ENCODE measurements at regions not wholly inside any gene's neighbourhood (a gene's known extent, or its start where the extent isn't known, plus 50 kb on each side); places are given as distances from the start of the nearest gene placed in this dataset.
"Not testable (repeated sequence)": the region's sequence is repeated elsewhere in the genome, so short reads cannot be mapped to it uniquely, and the experiment has no call there.

GRCh38 chr15:79643393-79643792 lies 211.3 kb downstream of the MINAR1 start:
- Mint-ChIP-seq H3K4me3 (no peak overlapping the region), H3K9me3 (ENCODE audit: low read depth) (peaks cover 10% of the 10 kb centered on the region), H3K36me3 (ENCODE audit: low read depth) (peaks cover 1% of the 10 kb centered on the region), H3K27me3 (peaks cover 21% of the 10 kb centered on the region), H3K27ac (peak overlapping the region; percentile 70), H3K4me1 (peaks cover 8% of the 10 kb centered on the region)
- CTCF ChIA-PET = interaction anchor here (0.9 kb wide), 1 partner anchor 29 kb away, joined by 3 read pairs; no protein-coding TSS in a partner anchor
- ATAC-seq = peak; percentile 33
- DNase-seq = peak; percentile 7
- intact Hi-C loops (cut with DNase I, micrococcal nuclease) = loop anchor here in 1 of 2 experiments (5.0 kb wide), 1 partner anchor 324 kb away; no protein-coding TSS in a partner anchor
- POLR2A ChIA-PET = no interaction called here

DNA sequence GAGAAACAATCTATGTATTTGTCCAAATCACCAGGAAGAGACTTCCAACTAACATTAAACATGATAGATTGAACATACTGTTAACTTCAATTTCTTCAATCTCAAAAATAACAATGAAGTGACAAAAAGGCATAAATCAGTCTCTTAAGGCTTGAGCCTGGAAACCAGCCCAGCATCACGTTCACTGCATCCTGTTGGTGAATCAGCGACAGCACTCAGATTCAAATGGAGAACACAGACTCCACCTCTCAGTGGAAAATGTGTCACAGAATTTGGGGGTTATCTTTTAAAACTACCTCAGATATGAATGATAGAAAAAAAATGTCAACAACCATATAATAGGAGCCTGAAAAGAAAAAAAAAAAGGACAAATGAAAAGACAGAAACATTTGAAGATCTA lies 212.0 kb downstream of the MINAR1 start:
- intact Hi-C loops (cut with DNase I, micrococcal nuclease) = loop anchor here in 1 of 2 experiments (5.0 kb wide), 1 partner anchor 323 kb away; no protein-coding TSS in a partner anchor
- ChIA-PET CTCF (no interaction called here), POLR2A (no interaction called here)
- peak overlapping the region; percentile 42 for H3K27ac Mint-ChIP-seq
- peaks cover 18% of the 10 kb centered on the region for H3K27me3 Mint-ChIP-seq
- peaks cover 1% of the 10 kb centered on the region for H3K36me3 Mint-ChIP-seq (ENCODE audit: low read depth)
- peak; percentile 83 for ATAC-seq
- no peak overlapping the region for H3K4me3 Mint-ChIP-seq
- peak; percentile 71 for DNase-seq
- peaks cover 8% of the 10 kb centered on the region for H3K4me1 Mint-ChIP-seq
- peaks cover 10% of the 10 kb centered on the region for H3K9me3 Mint-ChIP-seq (ENCODE audit: low read depth)

GRCh38 chr15:79652972-79653371 lies 220.8 kb downstream of the MINAR1 start:
- H3K4me1 Mint-ChIP-seq; POLR2A ChIA-PET; ATAC-seq; intact Hi-C loops (cut with DNase I, micrococcal nuclease); H3K9me3 Mint-ChIP-seq (ENCODE audit: low read depth); H3K27ac Mint-ChIP-seq; H3K4me3 Mint-ChIP-seq; DNase-seq; H3K36me3 Mint-ChIP-seq (ENCODE audit: low read depth): not testable (repeated sequence)
- H3K27me3 Mint-ChIP-seq = peaks cover 21% of the 10 kb centered on the region
- CTCF ChIA-PET = interaction anchor here (1.0 kb wide), 1 partner anchor 15 kb away, joined by 3 read pairs; no protein-coding TSS in a partner anchor

- DNase-seq (no peak), ATAC-seq (no peak)
- ChIA-PET CTCF (interaction anchor here (0.7 to 1.0 kb wide), 2 partner anchors 16 to 580 kb away, joined by 3 read pairs; no protein-coding TSS in a partner anchor), POLR2A (no interaction called here)
- no peaks in the 10 kb centered on the region for H3K4me1 Mint-ChIP-seq
- peaks cover 22% of the 10 kb centered on the region for H3K27me3 Mint-ChIP-seq
- intact Hi-C loops (cut with DNase I, micrococcal nuclease) = no loop called here
- H3K36me3 Mint-ChIP-seq (ENCODE audit: low read depth) = no peaks in the 10 kb centered on the region
- peaks cover 4% of the 10 kb centered on the region for H3K9me3 Mint-ChIP-seq (ENCODE audit: low read depth)
- no peak overlapping the region for H3K4me3 Mint-ChIP-seq
- H3K27ac Mint-ChIP-seq = no peak overlapping the region
These were observed 221.4 kb downstream of the MINAR1 start for GRCh38 chr15:79653533-79653932.

DNA sequence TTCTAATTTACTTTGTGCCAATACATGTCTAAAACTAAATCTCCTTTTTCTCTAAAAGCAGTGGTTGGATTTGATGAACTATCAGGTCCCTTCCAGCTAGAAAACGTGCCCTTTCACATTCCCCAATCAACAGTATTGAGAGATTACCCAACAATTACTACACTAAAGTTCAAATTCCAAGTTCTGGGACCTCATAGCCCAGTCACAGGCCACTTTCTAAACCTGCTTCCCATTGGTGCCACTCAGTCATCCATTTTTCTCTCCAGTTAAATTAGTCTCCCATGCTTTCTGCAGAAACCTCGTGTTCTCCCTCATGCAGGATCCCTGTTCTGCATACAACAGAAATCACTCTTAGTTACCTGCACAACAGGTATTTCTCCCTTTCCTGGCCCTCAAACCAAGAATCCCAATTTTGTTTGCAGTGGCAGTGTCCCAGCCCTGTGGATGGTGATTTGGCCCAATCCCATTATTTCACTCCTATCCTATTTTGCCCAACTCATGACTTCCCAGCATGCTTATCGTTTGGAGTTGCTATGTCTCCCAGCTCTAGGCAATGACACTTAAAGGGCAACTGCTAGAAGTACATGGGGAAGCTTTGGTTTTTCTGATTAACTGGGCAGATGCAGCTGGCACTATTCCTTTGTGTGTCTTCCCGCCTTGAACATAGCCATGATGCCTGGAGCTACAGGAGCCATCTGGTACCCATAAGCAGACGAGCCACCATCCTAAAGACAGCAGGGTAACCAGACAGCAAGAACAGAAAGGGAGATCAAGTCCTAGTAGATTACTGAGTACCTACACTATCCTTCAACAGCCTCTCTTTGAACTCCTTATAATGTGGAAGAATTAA lies 224.2 kb downstream of the MINAR1 start:
- CTCF ChIA-PET = interaction anchor here (0.6 to 1.2 kb wide), 2 partner anchors 29 to 52 kb away, joined by 3 read pairs; no protein-coding TSS in a partner anchor

GRCh38 chr15:79657722-79658121 lies 225.6 kb downstream of the MINAR1 start:
- no peaks in the 10 kb centered on the region for H3K36me3 Mint-ChIP-seq (ENCODE audit: low read depth)
- H3K4me3 Mint-ChIP-seq = no peak overlapping the region
- ChIA-PET CTCF (no interaction called here), POLR2A (no interaction called here)
- H3K27me3 Mint-ChIP-seq = peaks cover 34% of the 10 kb centered on the region
- no peaks in the 10 kb centered on the region for H3K4me1 Mint-ChIP-seq
- H3K9me3 Mint-ChIP-seq (ENCODE audit: low read depth) = no peaks in the 10 kb centered on the region
- DNase-seq (no peak), ATAC-seq (no peak)
- intact Hi-C loops (cut with DNase I, micrococcal nuclease) = no loop called here
- no peak overlapping the region for H3K27ac Mint-ChIP-seq

More for the DNA sequence above, 224.2 kb downstream of the MINAR1 start:
- Mint-ChIP-seq H3K27ac (no peak overlapping the region), H3K36me3 (ENCODE audit: low read depth) (no peaks in the 10 kb centered on the region), H3K4me1 (no peaks in the 10 kb centered on the region), H3K9me3 (ENCODE audit: low read depth) (peaks cover 4% of the 10 kb centered on the region), H3K27me3 (peaks cover 25% of the 10 kb centered on the region), H3K4me3 (no peak overlapping the region)
- DNase-seq (no peak), ATAC-seq (no peak)
- intact Hi-C loops (cut with DNase I, micrococcal nuclease) = no loop called here
- POLR2A ChIA-PET = no interaction called here

- no peaks in the 10 kb centered on the region for H3K4me1 Mint-ChIP-seq
- ChIA-PET POLR2A (no interaction called here), CTCF (no interaction called here)
- H3K9me3 Mint-ChIP-seq (ENCODE audit: low read depth) = no peaks in the 10 kb centered on the region
- peaks cover 41% of the 10 kb centered on the region for H3K27me3 Mint-ChIP-seq
- H3K36me3 Mint-ChIP-seq (ENCODE audit: low read depth) = no peaks in the 10 kb centered on the region
- H3K27ac Mint-ChIP-seq = no peak overlapping the region
- ATAC-seq (no peak), DNase-seq (no peak)
- intact Hi-C loops (cut with DNase I, micrococcal nuclease) = no loop called here
- no peak overlapping the region for H3K4me3 Mint-ChIP-seq
These were observed 227.6 kb downstream of the MINAR1 start for GRCh38 chr15:79659691-79660090.

DNA sequence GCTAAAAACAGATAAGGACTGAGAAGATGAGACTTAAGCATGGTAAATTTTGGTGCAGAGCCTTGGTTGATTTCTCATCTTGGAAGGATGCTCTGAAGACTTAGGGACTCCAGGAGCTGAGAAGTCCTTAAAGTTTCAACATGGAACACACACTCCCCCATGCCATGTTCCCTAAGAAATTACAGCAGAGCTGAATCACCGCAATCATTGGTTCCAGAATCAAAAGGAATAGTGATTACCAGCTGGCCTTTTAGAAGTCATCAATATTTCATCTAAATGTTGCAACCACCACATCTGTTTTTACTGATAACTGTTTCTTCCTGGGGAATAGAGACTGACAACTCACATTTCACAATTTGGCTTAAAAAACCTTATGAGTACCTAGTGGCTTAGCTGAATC lies 229.3 kb downstream of the MINAR1 start:
- Mint-ChIP-seq H3K9me3 (ENCODE audit: low read depth) (no peaks in the 10 kb centered on the region), H3K4me3 (no peak overlapping the region), H3K36me3 (ENCODE audit: low read depth) (no peaks in the 10 kb centered on the region), H3K27me3 (peaks cover 29% of the 10 kb centered on the region), H3K27ac (no peak overlapping the region), H3K4me1 (no peaks in the 10 kb centered on the region)
- ChIA-PET CTCF (interaction anchor here (1.3 kb wide), 1 partner anchor 16 kb away, joined by 4 read pairs; no protein-coding TSS in a partner anchor), POLR2A (no interaction called here)
- no peak for DNase-seq
- intact Hi-C loops (cut with DNase I, micrococcal nuclease) = no loop called here
- ATAC-seq = no peak

DNA sequence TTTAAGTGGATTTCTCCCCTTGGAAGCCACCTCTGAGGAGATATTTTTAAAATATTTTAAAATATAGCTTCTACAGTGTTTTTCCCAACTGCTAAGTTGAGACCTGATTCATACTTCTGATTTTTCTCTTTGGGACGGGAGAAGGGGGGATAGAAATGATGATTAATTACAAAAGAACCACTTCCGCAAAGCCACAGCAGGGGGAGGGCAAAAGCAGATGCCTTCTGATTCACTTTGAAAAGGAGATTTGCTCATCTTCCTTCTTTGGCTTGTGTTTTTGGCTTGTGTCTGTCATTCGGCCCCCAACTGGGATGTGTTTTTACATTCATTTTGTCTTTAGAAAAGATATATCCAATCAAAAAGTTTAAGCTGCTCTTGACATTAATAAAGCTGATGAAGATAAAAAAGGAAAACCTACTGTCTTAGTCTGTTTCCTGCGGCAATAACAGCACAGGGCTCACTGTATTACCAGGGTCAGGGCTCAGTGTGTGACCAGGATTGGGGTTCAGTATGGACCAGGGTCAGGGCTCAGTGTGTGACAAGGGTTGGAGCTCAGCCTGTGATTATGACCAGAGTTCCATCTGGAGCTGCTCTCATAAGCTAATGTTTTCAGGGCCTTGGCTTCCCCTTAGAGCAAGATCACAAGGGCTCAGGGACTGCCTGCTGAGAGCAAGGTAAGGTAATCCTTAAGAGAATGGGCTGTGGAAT lies 223.2 kb downstream of the MTHFS start:
- POLR2A ChIA-PET = no interaction called here
- Mint-ChIP-seq H3K36me3 (ENCODE audit: low read depth) (no peaks in the 10 kb centered on the region), H3K27ac (peak overlapping the region; percentile 16), H3K4me3 (no peak overlapping the region), H3K4me1 (peaks cover 5% of the 10 kb centered on the region), H3K27me3 (peaks cover 34% of the 10 kb centered on the region), H3K9me3 (ENCODE audit: low read depth) (no peaks in the 10 kb centered on the region)
- ATAC-seq (peak; percentile 63), DNase-seq (peak; percentile 49)
- intact Hi-C loops (cut with DNase I, micrococcal nuclease) = no loop called here
- CTCF ChIA-PET = no interaction called here

GRCh38 chr15:79674124-79674465 lies 222.7 kb downstream of the MTHFS start:
- no peak for DNase-seq
- Mint-ChIP-seq H3K27ac (no peak overlapping the region), H3K9me3 (ENCODE audit: low read depth) (no peaks in the 10 kb centered on the region), H3K4me1 (peaks cover 5% of the 10 kb centered on the region), H3K36me3 (ENCODE audit: low read depth) (no peaks in the 10 kb centered on the region), H3K27me3 (peaks cover 36% of the 10 kb centered on the region), H3K4me3 (no peak overlapping the region)
- intact Hi-C loops (cut with DNase I, micrococcal nuclease) = no loop called here
- POLR2A ChIA-PET = no interaction called here
- ATAC-seq = no peak
- CTCF ChIA-PET = no interaction called here

- intact Hi-C loops (cut with DNase I, micrococcal nuclease) = no loop called here
These were observed 220.8 kb downstream of the MTHFS start for GRCh38 chr15:79675982-79676381.

More at GRCh38 chr15:79675982-79676381, 220.8 kb downstream of the MTHFS start:
- DNase-seq (no peak), ATAC-seq (no peak)
- CTCF ChIA-PET = interaction anchor here (0.5 to 1.7 kb wide), 2 partner anchors 79 to 85 kb away, joined by 3 to 6 read pairs; no protein-coding TSS in a partner anchor
- no peaks in the 10 kb centered on the region for H3K36me3 Mint-ChIP-seq (ENCODE audit: low read depth)
- POLR2A ChIA-PET = no interaction called here
- no peaks in the 10 kb centered on the region for H3K9me3 Mint-ChIP-seq (ENCODE audit: low read depth)
- no peak overlapping the region for H3K4me3 Mint-ChIP-seq
- peaks cover 5% of the 10 kb centered on the region for H3K4me1 Mint-ChIP-seq
- H3K27ac Mint-ChIP-seq = no peak overlapping the region
- H3K27me3 Mint-ChIP-seq = peaks cover 35% of the 10 kb centered on the region

All from activated CD4-positive, alpha-beta T cell treated with anti-CD3 and anti-CD28 coated beads for 36 hours (primary cell).